ENCODE measurements at regions not wholly inside any gene's neighbourhood (a gene's known extent, or its start where the extent isn't known, plus 50 kb on each side); places are given as distances from the start of the nearest gene placed in this dataset.
"Not testable (repeated sequence)": the region's sequence is repeated elsewhere in the genome, so short reads cannot be mapped to it uniquely, and the experiment has no call there.

DNA sequence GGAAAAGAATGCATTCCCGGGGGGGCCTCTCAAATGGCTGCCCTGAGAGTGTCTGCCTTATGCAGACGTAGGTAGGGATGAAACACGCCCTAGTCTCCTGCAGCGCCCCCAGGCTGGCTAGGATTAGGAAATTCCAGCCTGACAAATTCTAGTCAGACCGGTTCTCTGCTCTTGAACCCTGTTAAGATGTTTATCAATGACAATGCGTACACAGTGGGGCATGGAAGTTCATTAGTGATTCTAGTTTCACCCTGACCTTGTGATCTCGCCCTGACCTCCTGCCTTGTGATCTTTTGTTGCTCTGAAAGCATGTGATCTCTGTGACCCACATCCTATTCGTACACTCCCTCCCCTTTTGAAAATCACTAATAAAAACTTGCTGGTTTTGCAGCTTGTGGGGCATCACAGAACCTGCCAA is 88.7 kb downstream of the MAP3K8 start:
- H3K4me3 Mint-ChIP-seq = peak overlapping the region; percentile 18 to 20

DNA sequence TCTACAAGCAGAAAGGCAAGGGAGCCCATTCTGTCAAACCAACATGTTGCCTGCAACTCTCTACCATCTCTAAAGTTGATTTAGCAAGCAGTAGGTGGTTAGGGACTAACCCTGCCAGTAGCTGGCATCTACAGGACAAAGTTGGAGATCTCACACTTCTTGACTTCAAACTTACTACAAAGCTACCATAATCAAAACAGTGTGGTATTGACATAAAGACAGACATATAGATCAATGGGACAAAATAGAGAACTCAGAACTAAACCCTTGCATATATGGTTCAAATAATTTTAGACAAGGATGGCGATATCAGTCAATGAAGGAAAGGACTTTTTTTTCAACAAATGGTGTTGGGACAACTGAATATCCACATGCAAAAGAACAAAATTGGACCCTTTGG is 84.9 kb downstream of the MAP3K8 start:
- ATAC-seq (replicated peaks) (no peak), DNase-seq (no peak)
- no peak overlapping the region for H3K4me3 Mint-ChIP-seq
- peaks cover 10 to 18% of the 10 kb centered on the region in 2 donors for H3K4me1 Mint-ChIP-seq (ENCODE audit: low read depth in 2 of 2)
- no peaks in the 10 kb centered on the region for H3K27me3 Mint-ChIP-seq
- H3K9me3 Mint-ChIP-seq = peaks cover 0 to 2% of the 10 kb centered on the region in 2 donors
- no peak overlapping the region for H3K27ac Mint-ChIP-seq
- peaks cover 3% of the 10 kb centered on the region for H3K36me3 Mint-ChIP-seq (ENCODE audit: insufficient read depth)

More for the DNA sequence above, 88.7 kb downstream of the MAP3K8 start:
- Mint-ChIP-seq H3K27ac (peak overlapping the region; percentile 73 to 83), H3K4me1 (ENCODE audit: low read depth in 2 of 2) (peaks cover 36 to 38% of the 10 kb centered on the region in 2 donors), H3K36me3 (ENCODE audit: insufficient read depth) (peaks cover 15% of the 10 kb centered on the region)
- not testable (repeated sequence) for H3K27me3 Mint-ChIP-seq, H3K9me3 Mint-ChIP-seq
- DNase-seq (peak in 1 of 3 experiments; percentile 18), ATAC-seq (replicated peaks) (peak; percentile 39)

All from effector memory CD8-positive, alpha-beta T cell (primary cell).